CD14-positive monocyte (primary cell): ENCODE measurements at regions not wholly inside any gene's neighbourhood (a gene's known extent, or its start where the extent isn't known, plus 50 kb on each side); places are given as distances from the start of the nearest gene placed in this dataset.
A peak's percentile ranks its signal among the peaks of the same experiment; 100 is the strongest.

Experiments
- DNase-seq, 3 donors: peaks; one replicate each; pipeline ENCODE4 v3.0.0-alpha.2; 2011 to 2022
- H2AFZ ChIP-seq: 2 replicates; pipeline ENCODE4 v1.6.0; 2012; ENCODE audit warnings: mild to moderate bottlenecking, low read depth, low read length, inconsistent platforms; ENCODE audit not compliant: insufficient read depth, poor library complexity, severe bottlenecking
- H3K27ac ChIP-seq, 2 donors: 1 replicate in 1 of 2; 2 replicates in 1 of 2; pipeline ENCODE4 v1.5.1; 2012 to 2013; ENCODE audit warnings: low read length in 2 of 2, control low read depth in 1 of 2, inconsistent platforms in 1 of 2, low read depth in 1 of 2, mild to moderate bottlenecking in 1 of 2
- H3K27me3 ChIP-seq, 2 donors: one replicate each; pipeline versions ENCODE4 v1.6.0 to v1.6.1; 2011 to 2013; ENCODE audit warnings: low read length in 2 of 2; ENCODE audit not compliant: control insufficient read depth in 2 of 2, insufficient read depth in 2 of 2
- H3K36me3 ChIP-seq, 2 donors: replicated peaks in 1 of 2; 1 replicate in 1 of 2; 2 replicates in 1 of 2; pipeline versions ENCODE4 v1.5.1 to v1.6.1; 2012 to 2013; ENCODE audit warnings: low read length in 2 of 2, control low read depth in 1 of 2, inconsistent platforms in 1 of 2, mild to moderate bottlenecking in 1 of 2; ENCODE audit not compliant: insufficient read depth in 2 of 2, control insufficient read depth in 1 of 2
- H3K4me1 ChIP-seq, 2 donors: 1 replicate in 1 of 2; 2 replicates in 1 of 2; pipeline versions ENCODE4 v1.5.1 to v1.6.1; 2012 to 2013; ENCODE audit warnings: low read length in 2 of 2, control low read depth in 1 of 2, inconsistent platforms in 1 of 2, mild to moderate bottlenecking in 1 of 2, moderate library complexity in 1 of 2; ENCODE audit not compliant: insufficient read depth in 2 of 2, control insufficient read depth in 1 of 2
- H3K4me2 ChIP-seq: replicated peaks from 2 replicates; pipeline ENCODE3; 2012; ENCODE audit warnings: low read length, moderate library complexity, mild to moderate bottlenecking; ENCODE audit not compliant: poor library complexity, severe bottlenecking; ENCODE audit errors: extremely low read depth
- H3K4me3 ChIP-seq, 3 experiments: fragments of 200-600 bp in 1 of 3; sonication (generic) in 1 of 3; replicated peaks in 1 of 3; 1 replicate in 2 of 3; 2 replicates in 1 of 3; pipeline ENCODE4 v1.5.1; 2011 to 2013; ENCODE audit warnings: low read length in 3 of 3, mild to moderate bottlenecking in 3 of 3, control low read depth in 2 of 3, low read depth in 2 of 3, inconsistent platforms in 1 of 3, moderate library complexity in 1 of 3
- H3K79me2 ChIP-seq: 2 replicates; pipeline ENCODE4 v1.6.0; 2012; ENCODE audit warnings: mild to moderate bottlenecking, control low read depth, inconsistent platforms, low read length, moderate library complexity; ENCODE audit not compliant: insufficient read depth
- H3K9ac ChIP-seq: 2 replicates; pipeline ENCODE4 v1.6.0; 2017; ENCODE audit warnings: low read length, mild to moderate bottlenecking; ENCODE audit not compliant: insufficient read depth, poor library complexity, severe bottlenecking
- H3K9me3 ChIP-seq, 2 donors: replicated peaks in 1 of 2; 1 replicate in 1 of 2; 2 replicates in 1 of 2; pipeline versions ENCODE4 v1.5.1 to v1.6.1; 2012 to 2013; ENCODE audit warnings: low read length in 2 of 2, control low read depth in 1 of 2; ENCODE audit not compliant: control insufficient read depth in 1 of 2, insufficient read depth in 1 of 2
- H4K20me1 ChIP-seq: 2 replicates; pipeline ENCODE4 v1.6.0; 2012; ENCODE audit warnings: mild to moderate bottlenecking, low read length, control low read depth, moderate library complexity; ENCODE audit not compliant: insufficient read depth
- H3K27ac Mint-ChIP-seq, 7 donors: one replicate each; pipeline ENCODE4 v1.8.0; 2020; ENCODE audit warnings: mild to moderate bottlenecking in 7 of 7, mixed read lengths in 7 of 7, moderate library complexity in 6 of 7, inconsistent platforms in 2 of 7
- H3K27me3 Mint-ChIP-seq, 3 donors: one replicate each; pipeline ENCODE4 v1.8.0; 2021 to 2022; ENCODE audit warnings: low read depth in 3 of 3, mild to moderate bottlenecking in 3 of 3, mixed read lengths in 3 of 3, moderate library complexity in 3 of 3, inconsistent platforms in 1 of 3
- H3K36me3 Mint-ChIP-seq, 2 donors: one replicate each; pipeline ENCODE4 v1.8.0; 2020; ENCODE audit warnings: mixed read lengths in 2 of 2, inconsistent platforms in 1 of 2, mild to moderate bottlenecking in 1 of 2
- H3K4me1 Mint-ChIP-seq: one replicate; pipeline ENCODE4 v1.8.0; 2020; ENCODE audit warnings: mild to moderate bottlenecking, mixed read lengths
- H3K4me3 Mint-ChIP-seq, 2 donors: one replicate each; pipeline ENCODE4 v1.8.0; 2020; ENCODE audit warnings: mild to moderate bottlenecking in 2 of 2, mixed read lengths in 2 of 2, moderate library complexity in 1 of 2
- H3K9me3 Mint-ChIP-seq, 7 donors: one replicate each; pipeline ENCODE4 v1.8.0; 2020 to 2022; ENCODE audit warnings: mixed read lengths in 7 of 7, mild to moderate bottlenecking in 6 of 7, moderate library complexity in 6 of 7, inconsistent platforms in 2 of 7
- CTCF ChIP-seq: fragments of 200-600 bp; IDR thresholded peaks from one replicate; pipeline ENCODE4 v1.8.0; 2022; ENCODE audit warnings: antibody characterized with exemption, mild to moderate bottlenecking
- WGBS: methylation state at CpG from one replicate; pipeline ENCODE4 v1.1.5; 2013; ENCODE audit warnings: missing lambda C conversion rate; ENCODE audit not compliant: insufficient coverage; 5-methylcytosine and 5-hydroxymethylcytosine counted together
- intact Hi-C, 2 donors: fragments of 100-400 bp; cut with micrococcal nuclease; formaldehyde crosslinking; loops; one replicate each; pipeline versions ENCODE4 v1.15.0 to v1.15.1; 2023

- no peak overlapping the region for H3K27ac ChIP-seq
- H4K20me1 ChIP-seq, result no peaks in the 10 kb centered on the region
- no peak overlapping the region for H3K9ac ChIP-seq
- Mint-ChIP-seq H3K9me3 (peaks cover 0 to 4% (median 0%) of the 10 kb centered on the region in 7 donors), H3K27me3 (peaks cover 2 to 7% (median 4%) of the 10 kb centered on the region in 3 donors), H3K27ac (no peak overlapping the region), H3K4me1 (peaks cover 13% of the 10 kb centered on the region), H3K4me3 (no peak overlapping the region), H3K36me3 (no peaks in the 10 kb centered on the region)
- DNase-seq, result no peak
- no peak for TF ChIP-seq CTCF
- peaks cover 10 to 11% of the 10 kb centered on the region in 2 donors for H3K4me1 ChIP-seq
- H3K79me2 ChIP-seq, result no peaks in the 10 kb centered on the region
- H3K27me3 ChIP-seq, result no peaks in the 10 kb centered on the region
- H2AFZ ChIP-seq, result peak overlapping the region; percentile 0
- H3K4me3 ChIP-seq, result no peak overlapping the region
- H3K4me2 ChIP-seq, result no peak overlapping the region
- no peaks in the 10 kb centered on the region for H3K36me3 ChIP-seq
- H3K9me3 ChIP-seq, result no peaks in the 10 kb centered on the region
- 65% methylated on average over 6 of the region's 10 CpGs for WGBS
- intact Hi-C loops, result loop anchor here in 1 of 2 donors (10.0 kb wide), 1 partner anchor 55 kb away; no protein-coding TSS in a partner anchor
Measured at GRCh38 chr4:184959309-184959708, 59.0 kb upstream of the HELT start.

GRCh38 chr4:184959786-184960185 is 58.5 kb upstream of the HELT start:
- Histone ChIP-seq H3K36me3 (no peaks in the 10 kb centered on the region), H3K9ac (no peak overlapping the region), H3K4me3 (no peak overlapping the region), H3K4me1 (peaks cover 10 to 11% of the 10 kb centered on the region in 2 donors), H3K27me3 (no peaks in the 10 kb centered on the region), H3K4me2 (no peak overlapping the region), H2AFZ (no peak overlapping the region), H3K79me2 (no peaks in the 10 kb centered on the region), H3K27ac (no peak overlapping the region), H3K9me3 (no peaks in the 10 kb centered on the region), H4K20me1 (no peaks in the 10 kb centered on the region)
- H3K27ac Mint-ChIP-seq, result no peak overlapping the region
- H3K36me3 Mint-ChIP-seq, result no peaks in the 10 kb centered on the region
- peaks cover 0 to 4% (median 0%) of the 10 kb centered on the region in 7 donors for H3K9me3 Mint-ChIP-seq
- peaks cover 13% of the 10 kb centered on the region for H3K4me1 Mint-ChIP-seq
- WGBS, result 92% methylated on average over 12 of the region's 12 CpGs
- H3K4me3 Mint-ChIP-seq, result no peak overlapping the region
- intact Hi-C loops, result loop anchor here (5.0 to 10.0 kb wide), 3 partner anchors 55 to 147 kb away; partner anchors contain the start of gene ACSL1 (in 1 of the 2)
- no peak for DNase-seq
- H3K27me3 Mint-ChIP-seq, result peaks cover 2 to 4% (median 4%) of the 10 kb centered on the region in 3 donors
- no peak for TF ChIP-seq CTCF
